CD4-positive, alpha-beta T cell treated with Interleukin-1 beta for 1 hour (primary cell): ENCODE measurements at regions not wholly inside any gene's neighbourhood (a gene's known extent, or its start where the extent isn't known, plus 50 kb on each side); places are given as distances from the start of the nearest gene placed in this dataset.
"Not testable (repeated sequence)": the region's sequence is repeated elsewhere in the genome, so short reads cannot be mapped to it uniquely, and the experiment has no call there.

Experiments
- DNase-seq, 2 donors: peaks; one replicate each; pipeline ENCODE4 v3.0.0-alpha.2; 2020 to 2022

- no peak for DNase-seq
These were observed 306.3 kb upstream of the PPARGC1A start for GRCh38 chr4:24195991-24196736.

- no peak for DNase-seq
These were observed 302.3 kb upstream of the PPARGC1A start for GRCh38 chr4:24192018-24192641.

- no peak for DNase-seq
These were observed 301.2 kb upstream of the PPARGC1A start for GRCh38 chr4:24190761-24191695.

GRCh38 chr4:24188459-24188858 is 298.6 kb upstream of the PPARGC1A start:
- no peak for DNase-seq

- no peak for DNase-seq
These were observed 296.6 kb upstream of the PPARGC1A start for GRCh38 chr4:24186466-24186865.

GRCh38 chr4:24181005-24181404 is 291.2 kb upstream of the PPARGC1A start:
- no peak for DNase-seq

- no peak for DNase-seq
These were observed 290.7 kb upstream of the PPARGC1A start for GRCh38 chr4:24180586-24180985.

GRCh38 chr4:24179201-24179840 is 289.5 kb upstream of the PPARGC1A start:
- no peak for DNase-seq

GRCh38 chr4:24177443-24177842 is 287.6 kb upstream of the PPARGC1A start:
- not testable (repeated sequence) for DNase-seq

- DNase-seq, result no peak
These were observed 285.9 kb upstream of the PPARGC1A start for GRCh38 chr4:24175707-24176106.

GRCh38 chr4:24174602-24175001 is 284.8 kb upstream of the PPARGC1A start:
- DNase-seq, result no peak

GRCh38 chr4:24172406-24172805 is 282.6 kb upstream of the PPARGC1A start:
- no peak for DNase-seq

GRCh38 chr4:24169956-24170355 is 280.1 kb upstream of the PPARGC1A start:
- DNase-seq, result no peak

GRCh38 chr4:24168658-24169057 is 278.8 kb upstream of the PPARGC1A start:
- no peak for DNase-seq

- no peak for DNase-seq
These were observed 276.7 kb upstream of the PPARGC1A start for GRCh38 chr4:24166501-24166900.

GRCh38 chr4:24164797-24165196 is 274.9 kb upstream of the PPARGC1A start:
- no peak for DNase-seq

- no peak for DNase-seq
These were observed 274.3 kb upstream of the PPARGC1A start for GRCh38 chr4:24164054-24164693.

- DNase-seq, result no peak
These were observed 273.5 kb upstream of the PPARGC1A start for GRCh38 chr4:24163314-24163713.

- DNase-seq, result no peak
These were observed 270.5 kb upstream of the PPARGC1A start for GRCh38 chr4:24160358-24160757.

- no peak for DNase-seq
These were observed 268.2 kb upstream of the PPARGC1A start for GRCh38 chr4:24158031-24158430.

- no peak for DNase-seq
These were observed 260.2 kb upstream of the PPARGC1A start for GRCh38 chr4:24150034-24150433.

GRCh38 chr4:24146127-24146526 is 256.3 kb upstream of the PPARGC1A start:
- DNase-seq, result no peak

GRCh38 chr4:24145591-24145990 is 255.7 kb upstream of the PPARGC1A start:
- DNase-seq, result no peak
